ENCODE measurements at regions not wholly inside any gene's neighbourhood (a gene's known extent, or its start where the extent isn't known, plus 50 kb on each side); places are given as distances from the start of the nearest gene placed in this dataset.

- TF ChIP-seq POLR2AphosphoS5 (IDR thresholded peaks at IDR 0.05) (no peak), EZH2 (IDR thresholded peaks at IDR 0.05; ENCODE audit: borderline replicate concordance, insufficient read depth, low read length, poor library complexity, severe bottlenecking) (no peak), RAD21 (conservative IDR thresholded peaks at IDR 0.05) (no peak), MXI1 (conservative IDR thresholded peaks at IDR 0.05; ENCODE audit: poor library complexity, severe bottlenecking) (no peak), EP300 (conservative IDR thresholded peaks at IDR 0.05; ENCODE audit: poor library complexity, severe bottlenecking) (no peak), TAF1 (IDR thresholded peaks at IDR 0.05; ENCODE audit: low read depth) (no peak), REST (IDR thresholded peaks at IDR 0.05; ENCODE audit: borderline replicate concordance) (no peak), SMC3 (conservative IDR thresholded peaks at IDR 0.05; ENCODE audit: poor library complexity) (no peak)
- TF ChIP-seq, protein P1, sequence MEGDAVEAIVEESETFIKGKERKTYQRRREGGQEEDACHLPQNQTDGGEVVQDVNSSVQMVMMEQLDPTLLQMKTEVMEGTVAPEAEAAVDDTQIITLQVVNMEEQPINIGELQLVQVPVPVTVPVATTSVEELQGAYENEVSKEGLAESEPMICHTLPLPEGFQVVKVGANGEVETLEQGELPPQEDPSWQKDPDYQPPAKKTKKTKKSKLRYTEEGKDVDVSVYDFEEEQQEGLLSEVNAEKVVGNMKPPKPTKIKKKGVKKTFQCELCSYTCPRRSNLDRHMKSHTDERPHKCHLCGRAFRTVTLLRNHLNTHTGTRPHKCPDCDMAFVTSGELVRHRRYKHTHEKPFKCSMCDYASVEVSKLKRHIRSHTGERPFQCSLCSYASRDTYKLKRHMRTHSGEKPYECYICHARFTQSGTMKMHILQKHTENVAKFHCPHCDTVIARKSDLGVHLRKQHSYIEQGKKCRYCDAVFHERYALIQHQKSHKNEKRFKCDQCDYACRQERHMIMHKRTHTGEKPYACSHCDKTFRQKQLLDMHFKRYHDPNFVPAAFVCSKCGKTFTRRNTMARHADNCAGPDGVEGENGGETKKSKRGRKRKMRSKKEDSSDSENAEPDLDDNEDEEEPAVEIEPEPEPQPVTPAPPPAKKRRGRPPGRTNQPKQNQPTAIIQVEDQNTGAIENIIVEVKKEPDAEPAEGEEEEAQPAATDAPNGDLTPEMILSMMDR (IDR thresholded peaks at IDR 0.05; ENCODE audit: poor library complexity, severe bottlenecking), result no peak
- Histone ChIP-seq H3K9ac (ENCODE audit: low read length) (no peak overlapping the region), H3K9me3 (ENCODE audit: low read length) (no peaks in the 10 kb centered on the region), H3F3A (ENCODE audit: insufficient read depth, low read length, poor library complexity, severe bottlenecking) (no peaks in the 10 kb centered on the region), H2AFZ (ENCODE audit: low read depth, low read length) (no peak overlapping the region), H3K79me2 (replicated peaks; ENCODE audit: insufficient read depth, low read length) (no peaks in the 10 kb centered on the region), H3K9me2 (ENCODE audit: insufficient read depth, low read length) (no peaks in the 10 kb centered on the region), H3K4me3 (ENCODE audit: low read length) (no peak overlapping the region), H3K27ac (ENCODE audit: low read length) (no peak overlapping the region), H4K20me1 (ENCODE audit: insufficient read depth) (no peaks in the 10 kb centered on the region), H3K27me3 (ENCODE audit: insufficient read depth, low read depth, low read length) (no peaks in the 10 kb centered on the region), H3K36me3 (ENCODE audit: insufficient read depth, low read length) (no peaks in the 10 kb centered on the region), H3K4me2 (ENCODE audit: low read length) (no peak overlapping the region)
Measured at GRCh38 chr2:234641086-234641485, 144.2 kb upstream of the ARL4C start.

DNA sequence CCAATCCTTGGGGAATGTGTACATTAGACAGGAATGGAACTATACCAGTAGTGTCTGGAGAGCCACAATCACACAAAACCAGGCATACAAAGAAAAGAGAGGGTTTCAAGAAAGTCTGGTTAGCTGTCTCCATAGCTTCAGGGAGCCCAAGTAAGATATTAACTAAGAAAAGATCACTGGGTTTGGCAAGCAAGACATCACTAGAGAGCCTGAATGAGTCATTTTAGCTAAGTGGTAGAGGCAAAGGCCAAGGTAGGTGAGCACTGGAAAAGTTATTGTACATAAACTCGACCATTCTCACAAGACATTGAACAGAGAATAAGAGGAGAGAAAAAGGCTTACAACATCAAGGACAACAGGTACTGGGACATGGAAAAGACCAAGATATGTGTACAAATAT is 143.8 kb upstream of the ARL4C start:
- Histone ChIP-seq H3K27me3 (ENCODE audit: insufficient read depth, low read depth, low read length) (no peaks in the 10 kb centered on the region), H3K9me2 (ENCODE audit: insufficient read depth, low read length) (no peaks in the 10 kb centered on the region), H3K79me2 (replicated peaks; ENCODE audit: insufficient read depth, low read length) (no peaks in the 10 kb centered on the region), H2AFZ (ENCODE audit: low read depth, low read length) (no peak overlapping the region), H3K9me3 (ENCODE audit: low read length) (no peaks in the 10 kb centered on the region), H3K9ac (ENCODE audit: low read length) (no peak overlapping the region), H3K4me3 (ENCODE audit: low read length) (no peak overlapping the region), H3F3A (ENCODE audit: insufficient read depth, low read length, poor library complexity, severe bottlenecking) (no peaks in the 10 kb centered on the region), H3K27ac (ENCODE audit: low read length) (no peak overlapping the region), H3K36me3 (ENCODE audit: insufficient read depth, low read length) (no peaks in the 10 kb centered on the region), H4K20me1 (ENCODE audit: insufficient read depth) (no peaks in the 10 kb centered on the region), H3K4me2 (ENCODE audit: low read length) (no peak overlapping the region)
- TF ChIP-seq POLR2AphosphoS5 (IDR thresholded peaks at IDR 0.05), result no peak
- TF ChIP-seq, protein P1 (IDR thresholded peaks at IDR 0.05; ENCODE audit: poor library complexity, severe bottlenecking), result no peak
- TF ChIP-seq RAD21 (conservative IDR thresholded peaks at IDR 0.05), result no peak
- no peak for TF ChIP-seq TAF1 (IDR thresholded peaks at IDR 0.05; ENCODE audit: low read depth)
- no peak for TF ChIP-seq SMC3 (conservative IDR thresholded peaks at IDR 0.05; ENCODE audit: poor library complexity)
- no peak for TF ChIP-seq EZH2 (IDR thresholded peaks at IDR 0.05; ENCODE audit: borderline replicate concordance, insufficient read depth, low read length, poor library complexity, severe bottlenecking)
- TF ChIP-seq EP300 (conservative IDR thresholded peaks at IDR 0.05; ENCODE audit: poor library complexity, severe bottlenecking), result no peak
- no peak for TF ChIP-seq REST (IDR thresholded peaks at IDR 0.05; ENCODE audit: borderline replicate concordance)
- no peak for TF ChIP-seq MXI1 (conservative IDR thresholded peaks at IDR 0.05; ENCODE audit: poor library complexity, severe bottlenecking)
